ENCODE measurements at regions not wholly inside any gene's neighbourhood (a gene's known extent, or its start where the extent isn't known, plus 50 kb on each side); places are given as distances from the start of the nearest gene placed in this dataset.

- no peak overlapping the region for H3K4me3 ChIP-seq (ENCODE audit: control insufficient read depth, low read depth, low read length)
- TF ChIP-seq CTCF (IDR thresholded peaks at IDR 0.05; ENCODE audit: control insufficient read depth, insufficient read depth, low read depth, low read length, missing control alignments): no peak
- DNase-seq (ENCODE audit: low read depth): no peak
Measured at GRCh38 chr11:116482716-116483115, 290.1 kb downstream of the BUD13 start.

GRCh38 chr11:116481126-116481675, 291.6 kb downstream of the BUD13 start:
- no peak for TF ChIP-seq CTCF (IDR thresholded peaks at IDR 0.05; ENCODE audit: control insufficient read depth, insufficient read depth, low read depth, low read length, missing control alignments)
- no peak for DNase-seq (ENCODE audit: low read depth)

GRCh38 chr11:116478669-116479668, 293.8 kb downstream of the BUD13 start:
- H3K4me3 ChIP-seq (ENCODE audit: control insufficient read depth, low read depth, low read length): no peak overlapping the region
- no peak for DNase-seq (ENCODE audit: low read depth)

More at GRCh38 chr11:116481126-116481675, 291.6 kb downstream of the BUD13 start:
- no peak overlapping the region for H3K4me3 ChIP-seq (ENCODE audit: control insufficient read depth, low read depth, low read length)

GRCh38 chr11:116478205-116478604, 294.6 kb downstream of the BUD13 start:
- DNase-seq (ENCODE audit: low read depth): no peak
- no peak overlapping the region for H3K4me3 ChIP-seq (ENCODE audit: control insufficient read depth, low read depth, low read length)
- no peak for TF ChIP-seq CTCF (IDR thresholded peaks at IDR 0.05; ENCODE audit: control insufficient read depth, insufficient read depth, low read depth, low read length, missing control alignments)

More at GRCh38 chr11:116478669-116479668, 293.8 kb downstream of the BUD13 start:
- TF ChIP-seq CTCF (IDR thresholded peaks at IDR 0.05; ENCODE audit: control insufficient read depth, insufficient read depth, low read depth, low read length, missing control alignments): no peak

- no peak for DNase-seq (ENCODE audit: low read depth)
- no peak for TF ChIP-seq CTCF (IDR thresholded peaks at IDR 0.05; ENCODE audit: control insufficient read depth, insufficient read depth, low read depth, low read length, missing control alignments)
- H3K4me3 ChIP-seq (ENCODE audit: control insufficient read depth, low read depth, low read length): no peak overlapping the region
Measured at GRCh38 chr11:116473790-116474346, 298.9 kb downstream of the BUD13 start.

GRCh38 chr11:116473206-116473769, 299.5 kb downstream of the BUD13 start:
- DNase-seq (ENCODE audit: low read depth): no peak
- no peak overlapping the region for H3K4me3 ChIP-seq (ENCODE audit: control insufficient read depth, low read depth, low read length)
- TF ChIP-seq CTCF (IDR thresholded peaks at IDR 0.05; ENCODE audit: control insufficient read depth, insufficient read depth, low read depth, low read length, missing control alignments): no peak

All from AG09309 (cell line).